ENCODE measurements at regions not wholly inside any gene's neighbourhood (a gene's known extent, or its start where the extent isn't known, plus 50 kb on each side); places are given as distances from the start of the nearest gene placed in this dataset.
"Not testable (repeated sequence)": the region's sequence is repeated elsewhere in the genome, so short reads cannot be mapped to it uniquely, and the experiment has no call there.

- BruUV-seq (replicated peaks); H3K4me3 ChIP-seq (replicated peaks in 1 of 3; ENCODE audit: insufficient read depth in 1 of 3, low read depth in 2 of 3, low read length in 3 of 3); H3K27ac ChIP-seq (ENCODE audit: extremely low read length, insufficient read depth, low read length); H4K20me1 ChIP-seq (ENCODE audit: insufficient read depth, low read length); DNase-seq (ENCODE audit: low spot score); ATAC-seq; in situ Hi-C loops (cut with HindIII; ENCODE audit: extremely low pct_ligation_motif_present, low pct_unique_long_range_greater_than_20kb); H3K36me3 ChIP-seq (replicated peaks in 1 of 2; ENCODE audit: control insufficient read depth in 1 of 2, insufficient read depth in 2 of 2, low read length in 2 of 2); FAIRE-seq; H3K9ac ChIP-seq (ENCODE audit: insufficient read depth, low read depth, low read length); H3K4me1 ChIP-seq (ENCODE audit: insufficient read depth, low read length); POLR2A ChIA-PET; H3K27me3 ChIP-seq (ENCODE audit: control insufficient read depth in 1 of 2, insufficient read depth in 2 of 2, low read length in 2 of 2); H3K4me2 ChIP-seq (ENCODE audit: low read depth, low read length); H3K79me2 ChIP-seq (ENCODE audit: insufficient read depth, low read length); CTCF ChIA-PET (ENCODE audit: low intra/inter-chr PET ratio, low total read pairs); H3K9me3 ChIP-seq (ENCODE audit: low read length); H2AFZ ChIP-seq (ENCODE audit: low read length): not testable (repeated sequence)
- 46% methylated on average over 7 of the region's 7 CpGs for WGBS (ENCODE audit: low lambda C conversion rate)
- TF ChIP-seq MAFF (IDR thresholded peaks at IDR 0.05; ENCODE audit: low read depth, low read length): 0 out of 2 replicates have a peak, but pooled peaks have one; percentile 27
- intact Hi-C loops (cut with micrococcal nuclease; ENCODE audit: unreplicated experiment): loop anchor here (2.0 kb wide), 1 partner anchor 56 kb away; no protein-coding TSS in a partner anchor
Observed at GRCh38 chr4:128620279-128620965, 189.1 kb upstream of the JADE1 start.

GRCh38 chr4:128615197-128615596 lies 194.3 kb upstream of the JADE1 start:
- Histone ChIP-seq H3K9me3 (ENCODE audit: low read length) (no peaks in the 10 kb centered on the region), H3K4me3 (replicated peaks in 1 of 3; ENCODE audit: insufficient read depth in 1 of 3, low read depth in 2 of 3, low read length in 3 of 3) (no peak overlapping the region), H3K4me2 (ENCODE audit: low read depth, low read length) (no peak overlapping the region), H2AFZ (ENCODE audit: low read length) (no peak overlapping the region), H3K36me3 (replicated peaks in 1 of 2; ENCODE audit: control insufficient read depth in 1 of 2, insufficient read depth in 2 of 2, low read length in 2 of 2) (no peaks in the 10 kb centered on the region), H4K20me1 (ENCODE audit: insufficient read depth, low read length) (no peaks in the 10 kb centered on the region), H3K4me1 (ENCODE audit: insufficient read depth, low read length) (no peaks in the 10 kb centered on the region), H3K27me3 (ENCODE audit: control insufficient read depth in 1 of 2, insufficient read depth in 2 of 2, low read length in 2 of 2) (no peaks in the 10 kb centered on the region), H3K27ac (ENCODE audit: extremely low read length, insufficient read depth, low read length) (no peak overlapping the region), H3K79me2 (ENCODE audit: insufficient read depth, low read length) (no peaks in the 10 kb centered on the region), H3K9ac (ENCODE audit: insufficient read depth, low read depth, low read length) (no peak overlapping the region)
- DNase-seq (ENCODE audit: low spot score): no peak
- BruUV-seq (replicated peaks): no TSS peak
- CTCF ChIA-PET (ENCODE audit: low intra/inter-chr PET ratio, low total read pairs): no interaction called here
- no peak for ATAC-seq
- in situ Hi-C loops (cut with HindIII; ENCODE audit: extremely low pct_ligation_motif_present, low pct_unique_long_range_greater_than_20kb) (no loop called here), intact Hi-C loops (cut with micrococcal nuclease; ENCODE audit: unreplicated experiment) (no loop called here)
- FAIRE-seq: no peak
- POLR2A ChIA-PET: no interaction called here
- TF ChIP-seq ZNF329 (CRISPR knock-in tag; IDR thresholded peaks at IDR 0.05; ENCODE audit: low read depth): no peak
- TF ChIP-seq NFIB (CRISPR knock-in tag; IDR thresholded peaks at IDR 0.05; ENCODE audit: borderline replicate concordance): no peak
- no peak for TF ChIP-seq NR2F1 (CRISPR knock-in tag; IDR thresholded peaks at IDR 0.05)
- TF ChIP-seq RAD51 (IDR thresholded peaks at IDR 0.05; ENCODE audit: borderline replicate concordance): no peak
- no peak for TF ChIP-seq XBP1 (CRISPR knock-in tag; IDR thresholded peaks at IDR 0.05)
- no peak for TF ChIP-seq CEBPG (CRISPR knock-in tag; IDR thresholded peaks at IDR 0.05)
- no peak for TF ChIP-seq E2F5 (CRISPR knock-in tag; conservative IDR thresholded peaks at IDR 0.05)

All from HepG2 (cell line).